Hematopoietic multipotent progenitor cell (in vitro differentiated cells): ENCODE measurements at regions not wholly inside any gene's neighbourhood (a gene's known extent, or its start where the extent isn't known, plus 50 kb on each side); places are given as distances from the start of the nearest gene placed in this dataset. TPM values are rescaled to one million over a fixed set of nuclear protein-coding genes. Genes with fewer than 3 reads are reported as not detected.
A peak's percentile ranks its signal among the peaks of the same experiment; 100 is the strongest.
"Not testable (repeated sequence)": the region's sequence is repeated elsewhere in the genome, so short reads cannot be mapped to it uniquely, and the experiment has no call there.

Source experiments
- DNase-seq, 3 donors: peaks; one replicate each; pipeline ENCODE4 v3.0.0-alpha.2; 2011 to 2015; ENCODE audit warnings: low read depth in 2 of 3, low spot score in 2 of 3
- small RNA-seq: library from RNA; depleted of rRNA; stranded (forward); fragments of <200 nt; gene quantifications from one replicate; pipeline ENCODE3, GENCODE V24; 2012

- DNase-seq: peak in 2 of 3 donors; percentile 30 to 35
Observed at GRCh38 chr12:62191491-62192179, 68.6 kb upstream of the USP15 start.

GRCh38 chr12:62192180-62192902 lies 67.9 kb upstream of the USP15 start:
- DNase-seq: peak in 2 of 3 donors; percentile 85 to 96

GRCh38 chr12:62192903-62193250 lies 67.3 kb upstream of the USP15 start:
- no peak for DNase-seq

GRCh38 chr12:62194031-62194430 lies 66.2 kb upstream of the USP15 start:
- no peak for DNase-seq

- DNase-seq: no peak
Observed at GRCh38 chr12:62194616-62195015, 65.6 kb upstream of the USP15 start.

GRCh38 chr12:62196146-62196545 lies 64.1 kb upstream of the USP15 start:
- DNase-seq: no peak

- DNase-seq: not testable (repeated sequence)
Observed at GRCh38 chr12:62202861-62203260, 57.3 kb upstream of the USP15 start.

- DNase-seq: no peak
Observed at GRCh38 chr12:62205346-62205745, 54.9 kb upstream of the USP15 start.

GRCh38 chr12:62207248-62207647 lies 53.0 kb upstream of the USP15 start:
- no peak for DNase-seq

Small RNA genes in the stretch of these regions (small RNA-seq; reads per million reads assigned to genes)
- not detected for gene RF00019
- gene RF00413: not detected
